NCI-H146 (cell line): ENCODE measurements at regions not wholly inside any gene's neighbourhood (a gene's known extent, or its start where the extent isn't known, plus 50 kb on each side); places are given as distances from the start of the nearest gene placed in this dataset.
"Not testable (repeated sequence)": the region's sequence is repeated elsewhere in the genome, so short reads cannot be mapped to it uniquely, and the experiment has no call there.

Experiments used
- DNase-seq: peaks from one replicate; lab custom pipeline; 2025; lab: John Stamatoyannopoulos, UW

DNA sequence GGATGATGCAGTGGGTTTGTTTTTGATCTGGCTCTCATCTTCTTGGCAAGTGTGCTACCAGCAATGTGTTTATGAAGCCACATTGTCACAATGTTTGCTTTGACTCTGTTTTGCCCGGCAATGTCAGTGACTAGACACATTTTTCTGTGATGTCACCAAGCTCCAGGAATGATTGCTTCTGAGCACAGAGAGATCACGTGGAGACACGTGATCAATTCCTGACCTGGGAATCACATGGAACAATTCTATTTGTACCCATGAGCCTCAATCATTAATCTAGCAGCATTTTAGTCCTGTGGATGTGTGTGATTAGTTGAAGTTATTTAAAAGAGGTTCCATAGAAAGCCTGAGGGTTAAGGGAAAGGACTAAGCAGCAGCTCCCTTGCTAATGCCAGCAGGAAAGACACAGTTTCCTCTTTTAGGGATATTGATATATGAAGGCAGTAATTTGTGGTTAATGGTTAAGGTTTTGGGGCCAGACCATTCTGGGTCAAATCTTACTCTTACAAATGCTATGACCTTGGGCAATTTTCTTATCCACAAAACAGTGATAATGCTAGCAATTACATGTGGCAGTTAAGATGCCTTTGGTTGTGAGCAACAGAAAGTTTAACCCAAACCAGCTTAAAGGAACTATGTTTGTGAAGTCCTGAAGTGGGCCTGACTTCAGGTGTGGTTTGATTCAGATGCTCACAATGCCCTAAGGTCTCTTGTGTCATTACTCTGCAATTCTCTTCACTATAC is 59.0 kb downstream of the FASLG start:
- no peak for DNase-seq

DNA sequence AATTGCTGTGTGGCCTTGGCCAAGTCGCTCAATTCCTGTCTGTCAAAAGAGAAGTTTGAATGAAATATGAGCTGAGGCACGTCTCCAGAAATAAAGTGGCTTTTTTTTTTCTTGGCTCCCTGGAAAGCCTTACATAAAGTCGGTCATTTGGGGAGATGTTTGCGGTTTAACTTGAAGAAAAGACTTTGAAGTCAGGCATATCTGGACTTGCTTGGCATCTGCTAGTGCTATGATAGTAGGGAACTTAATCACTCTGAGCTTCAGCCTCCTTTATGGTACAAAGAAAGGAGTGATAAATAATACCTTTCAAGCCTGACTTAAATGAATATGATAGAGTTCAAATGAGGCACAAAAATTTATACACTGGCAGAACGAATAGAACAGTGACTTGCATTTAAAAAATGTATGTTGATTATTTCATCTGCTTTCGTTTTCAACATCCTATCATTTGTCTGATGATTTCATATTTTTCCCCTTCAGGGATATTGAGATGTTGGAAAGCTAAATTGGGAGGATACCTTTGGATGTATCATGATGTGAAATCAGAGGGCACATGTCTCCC is 60.2 kb downstream of the FASLG start:
- DNase-seq, result no peak

DNA sequence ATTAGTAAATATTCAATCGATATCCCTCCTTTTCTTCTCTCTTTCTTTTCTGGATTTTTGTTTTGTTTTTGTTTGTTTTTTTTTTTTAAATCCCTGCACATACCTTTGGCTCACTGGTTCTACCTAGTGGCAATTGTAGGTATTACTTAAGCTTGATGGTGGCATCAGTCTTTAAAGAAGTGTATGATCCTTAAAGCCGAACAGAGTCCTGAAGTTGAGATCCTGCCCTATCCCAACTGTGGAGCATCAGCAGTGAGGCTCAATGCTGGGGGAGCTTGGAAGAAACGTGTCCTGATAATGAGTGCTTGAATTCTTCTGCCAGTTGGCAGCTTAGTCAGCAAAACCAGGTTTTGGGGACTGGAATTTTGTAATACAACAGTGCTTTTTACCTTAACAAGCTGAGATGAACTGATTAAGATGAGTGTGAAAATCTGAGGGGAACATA is 60.8 kb downstream of the FASLG start:
- DNase-seq, result peak; percentile 6

DNA sequence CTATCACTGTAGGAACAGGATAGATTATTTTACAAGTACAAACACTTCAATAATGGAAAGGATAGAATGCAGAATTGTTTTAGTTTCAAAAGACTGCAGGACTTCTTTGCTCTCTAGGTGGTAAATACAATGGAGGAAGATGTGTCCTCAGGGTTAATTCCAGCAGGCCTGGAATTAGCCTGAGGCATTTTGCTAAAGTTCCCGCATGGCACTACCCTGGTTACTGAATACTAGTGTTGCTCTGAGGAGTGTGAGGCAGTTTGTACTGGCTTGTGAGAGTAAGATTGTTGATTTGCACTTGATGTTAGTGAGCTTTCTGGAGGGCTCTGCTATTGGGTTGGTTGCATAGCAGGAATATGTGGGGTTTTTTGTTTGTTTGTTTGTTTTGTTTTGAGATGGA is 61.4 kb downstream of the FASLG start:
- peak; percentile 25 for DNase-seq

DNA sequence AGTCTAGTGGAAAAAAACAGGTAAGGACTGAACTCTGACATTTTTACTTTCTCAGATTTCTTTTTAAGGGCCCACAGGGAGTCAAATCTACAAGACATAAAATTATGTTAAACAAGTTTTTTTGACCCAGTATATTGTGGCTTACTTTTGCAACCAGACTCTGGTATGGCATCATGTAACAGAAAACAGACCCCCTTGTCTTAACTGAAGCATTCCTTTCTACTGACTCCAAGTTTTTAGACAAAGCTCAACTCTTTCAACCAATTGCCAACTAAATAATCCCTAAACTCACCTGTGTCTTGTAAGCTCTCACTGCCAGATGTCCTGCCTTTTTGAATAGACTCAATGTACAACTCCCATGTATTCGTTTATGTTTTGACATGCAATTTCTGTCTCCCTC is 64.3 kb downstream of the FASLG start:
- no peak for DNase-seq

DNA sequence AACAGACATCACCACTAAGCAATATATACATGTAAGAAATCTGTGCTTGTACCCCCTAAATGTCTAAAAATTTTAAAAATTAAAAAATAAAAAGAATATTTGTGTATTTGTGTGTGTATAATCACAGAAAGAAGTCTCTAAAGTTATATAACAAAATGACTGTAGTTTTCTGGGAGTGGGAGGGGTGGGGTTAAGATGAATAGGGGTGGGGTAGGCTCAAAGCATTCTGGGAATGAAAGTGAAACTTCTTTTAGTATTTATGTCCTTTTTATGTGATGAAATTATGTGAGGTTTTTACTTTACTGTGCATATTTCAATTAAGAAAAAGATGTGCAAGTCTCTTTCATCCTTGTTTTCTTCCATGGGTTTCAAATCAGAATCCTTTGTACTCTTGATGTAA is 65.3 kb downstream of the FASLG start:
- no peak for DNase-seq

DNA sequence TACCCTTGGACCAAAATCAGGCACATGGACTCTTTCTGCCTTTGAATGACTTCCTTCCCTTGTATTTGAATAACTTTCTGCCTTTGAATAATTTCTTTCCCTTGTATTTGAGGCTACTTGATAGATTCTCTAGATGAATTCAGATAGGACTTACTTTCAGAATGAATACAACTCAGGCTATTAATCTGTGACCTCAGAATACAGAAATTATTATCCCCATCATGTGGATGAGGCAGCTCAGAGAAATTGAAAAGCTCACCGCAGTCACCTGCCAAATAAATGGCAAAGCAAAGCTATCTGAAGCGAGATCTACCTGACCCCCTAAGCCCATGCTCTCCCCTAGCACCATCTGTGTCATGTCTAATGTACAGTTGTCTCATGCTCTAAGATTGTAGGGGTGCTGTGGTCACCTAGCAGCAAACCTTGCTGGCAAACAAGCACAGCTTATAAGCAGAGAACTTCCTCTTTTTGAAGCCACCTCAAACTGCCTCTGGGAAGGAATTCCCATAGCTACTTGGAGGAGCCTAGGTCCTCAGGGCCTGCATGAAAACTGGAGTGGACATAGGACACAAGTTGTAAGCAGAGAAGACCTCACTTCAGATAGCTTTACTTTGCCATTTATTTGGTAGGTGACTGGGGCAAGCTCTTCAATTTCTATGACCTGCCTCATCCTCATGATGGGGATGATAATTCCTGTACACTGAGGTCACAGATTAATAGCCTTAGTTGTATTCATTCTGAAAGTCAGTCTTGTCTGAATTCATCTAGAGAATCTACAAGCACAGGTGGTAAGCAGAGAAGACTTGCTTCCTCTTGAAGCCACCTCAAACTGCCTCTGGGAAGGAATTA is 66.1 kb downstream of the FASLG start:
- DNase-seq, result no peak

DNA sequence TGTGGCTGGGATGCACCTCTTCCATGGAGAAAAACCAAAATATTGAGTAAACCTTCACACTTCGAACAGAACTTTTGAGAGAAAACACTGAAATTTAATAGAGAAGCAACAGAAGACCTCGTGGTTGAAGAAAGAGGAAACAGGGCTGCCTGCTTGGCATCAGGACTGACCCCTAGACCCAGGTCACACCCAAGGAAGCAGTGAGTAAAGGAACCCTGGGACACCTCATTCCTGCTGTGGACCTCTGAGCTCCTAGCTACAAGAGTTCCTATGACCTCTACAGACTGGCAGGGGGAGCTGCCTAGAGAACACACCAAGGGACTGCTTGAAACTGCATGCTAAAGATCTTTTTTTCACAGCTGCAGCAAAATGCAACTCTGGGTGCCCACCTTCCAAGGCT is 67.8 kb downstream of the FASLG start:
- no peak for DNase-seq

DNA sequence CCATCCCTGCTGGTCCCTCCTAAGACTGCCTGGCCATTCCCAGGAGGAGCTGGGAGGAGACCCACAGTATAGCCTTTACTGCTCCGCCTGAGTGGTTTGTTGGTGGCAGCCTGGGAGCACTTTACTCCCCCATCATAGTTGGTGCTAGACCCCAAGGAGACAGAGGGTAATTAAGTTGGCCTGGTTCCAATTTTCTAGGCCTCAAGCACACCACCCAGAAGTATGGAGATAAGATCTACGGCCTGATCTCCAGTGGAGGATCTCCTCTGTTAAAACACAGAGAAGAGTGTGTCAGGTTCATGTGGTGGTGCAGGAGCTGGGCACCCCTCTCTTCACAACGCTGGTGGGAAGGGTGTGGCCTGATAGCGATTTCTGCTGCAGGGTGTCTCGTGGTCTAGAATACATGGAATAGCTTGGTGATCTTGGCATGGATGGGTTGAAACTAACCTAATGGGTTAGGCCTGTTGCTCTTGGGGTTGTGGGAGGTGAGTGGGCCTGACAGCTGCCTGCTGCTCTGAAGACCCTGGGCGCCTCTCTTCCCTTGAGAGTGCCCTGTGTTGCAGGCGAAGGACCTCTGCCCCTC is 68.5 kb downstream of the FASLG start:
- DNase-seq, result no peak

DNA sequence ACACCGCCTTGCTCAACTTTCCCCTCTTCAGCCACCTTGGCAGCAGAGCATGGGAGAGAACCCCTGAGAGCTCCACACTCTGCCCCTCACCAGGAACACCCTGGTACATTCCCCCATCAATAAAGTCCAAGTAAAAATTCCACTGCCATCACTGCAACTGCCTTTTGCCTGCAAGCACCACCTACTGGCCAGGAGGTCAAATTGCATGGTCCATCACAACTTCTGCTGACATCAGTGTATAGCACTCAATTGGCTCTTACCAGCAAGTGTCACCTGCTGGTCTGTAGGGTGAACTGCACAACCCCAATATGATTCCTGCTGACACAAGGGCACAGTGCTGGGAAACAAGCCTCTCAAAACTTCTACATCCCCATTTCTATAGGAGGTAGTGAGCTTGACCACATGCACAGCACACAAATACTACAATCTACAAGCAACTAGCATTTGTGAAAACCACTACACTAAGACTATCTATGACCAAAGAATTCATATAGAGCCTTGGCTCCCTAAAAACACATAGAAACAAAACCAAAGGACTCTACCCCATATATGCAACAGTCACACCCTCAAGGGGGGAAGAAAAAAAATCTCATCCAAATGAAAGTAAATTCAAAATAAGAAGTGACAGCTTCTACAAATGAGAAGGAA is 69.2 kb downstream of the FASLG start:
- DNase-seq, result peak; percentile 29

DNA sequence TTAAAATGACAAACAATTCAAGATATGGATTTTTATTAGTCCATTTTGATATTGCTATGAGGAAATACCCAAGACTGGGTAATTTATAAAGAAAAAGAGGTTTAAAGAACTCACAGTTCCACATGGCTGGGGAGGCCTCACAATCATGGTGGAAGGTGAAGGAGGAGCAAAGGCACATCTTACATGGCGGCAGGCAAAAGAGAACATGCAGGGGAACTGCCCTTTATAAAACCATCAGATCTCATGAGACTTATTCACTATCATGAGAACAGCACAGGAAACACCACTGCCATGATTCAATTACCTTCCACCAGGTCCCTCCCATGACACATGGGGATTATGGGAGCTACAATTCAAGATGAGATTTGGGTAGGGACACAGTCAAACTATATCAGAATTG is 69.8 kb downstream of the FASLG start:
- DNase-seq, result not testable (repeated sequence)

DNA sequence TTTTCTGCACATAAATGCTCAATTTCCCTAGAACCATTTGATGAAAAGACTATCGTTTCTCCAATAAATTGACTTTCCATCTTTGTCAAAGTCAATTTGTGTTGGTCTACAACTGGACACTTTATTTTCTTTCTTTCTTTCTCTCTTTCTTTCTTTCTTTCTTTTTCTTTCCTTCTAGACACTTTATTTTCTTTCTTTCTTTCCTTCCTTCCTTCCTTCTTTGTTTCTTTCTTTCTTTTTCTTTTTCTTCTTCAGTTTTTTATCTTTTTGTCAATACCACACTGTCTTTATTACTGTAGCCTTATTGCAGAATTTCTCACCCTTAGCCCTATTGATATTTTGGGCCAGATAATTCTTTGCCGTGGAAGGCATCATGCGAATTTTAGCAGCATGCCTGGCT is 73.5 kb downstream of the FASLG start:
- no peak for DNase-seq

DNA sequence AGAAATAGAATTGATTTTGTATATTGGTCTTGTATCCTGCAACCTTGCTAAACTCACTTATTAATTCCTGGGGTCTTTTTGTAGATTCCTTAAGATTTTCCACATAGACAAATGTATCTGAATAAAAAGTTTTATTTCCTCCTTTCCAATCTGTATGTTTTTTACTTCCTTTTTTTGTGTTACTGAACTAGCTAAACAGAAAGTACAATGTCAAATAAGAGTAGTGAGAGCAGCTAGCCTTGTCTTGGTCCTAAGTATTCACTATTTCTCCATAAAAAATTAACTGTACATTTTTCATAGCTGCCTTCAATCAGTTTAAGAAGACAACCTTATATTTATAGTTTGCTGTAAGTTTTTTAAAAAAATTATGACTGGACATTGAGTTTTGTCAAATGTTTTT is 74.9 kb downstream of the FASLG start:
- DNase-seq, result no peak

DNA sequence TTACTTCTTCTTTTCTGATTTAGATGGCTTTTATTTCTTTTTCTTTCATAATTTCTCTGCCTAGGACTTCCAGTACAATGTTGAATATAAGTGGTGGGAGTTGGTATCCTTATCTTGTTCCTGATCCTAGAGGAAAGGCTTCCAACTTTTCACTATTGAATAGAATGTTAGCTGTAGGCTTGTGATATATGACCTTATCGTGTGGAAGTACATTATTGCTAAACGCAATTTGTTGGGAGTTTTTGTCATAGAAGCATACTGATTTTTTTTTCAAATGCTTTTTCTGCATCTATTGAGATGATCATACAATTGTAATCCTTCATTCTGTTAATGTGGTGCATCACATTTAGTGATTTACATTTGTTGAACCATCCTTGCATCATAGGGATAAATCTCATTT is 79.5 kb downstream of the FASLG start:
- no peak for DNase-seq

DNA sequence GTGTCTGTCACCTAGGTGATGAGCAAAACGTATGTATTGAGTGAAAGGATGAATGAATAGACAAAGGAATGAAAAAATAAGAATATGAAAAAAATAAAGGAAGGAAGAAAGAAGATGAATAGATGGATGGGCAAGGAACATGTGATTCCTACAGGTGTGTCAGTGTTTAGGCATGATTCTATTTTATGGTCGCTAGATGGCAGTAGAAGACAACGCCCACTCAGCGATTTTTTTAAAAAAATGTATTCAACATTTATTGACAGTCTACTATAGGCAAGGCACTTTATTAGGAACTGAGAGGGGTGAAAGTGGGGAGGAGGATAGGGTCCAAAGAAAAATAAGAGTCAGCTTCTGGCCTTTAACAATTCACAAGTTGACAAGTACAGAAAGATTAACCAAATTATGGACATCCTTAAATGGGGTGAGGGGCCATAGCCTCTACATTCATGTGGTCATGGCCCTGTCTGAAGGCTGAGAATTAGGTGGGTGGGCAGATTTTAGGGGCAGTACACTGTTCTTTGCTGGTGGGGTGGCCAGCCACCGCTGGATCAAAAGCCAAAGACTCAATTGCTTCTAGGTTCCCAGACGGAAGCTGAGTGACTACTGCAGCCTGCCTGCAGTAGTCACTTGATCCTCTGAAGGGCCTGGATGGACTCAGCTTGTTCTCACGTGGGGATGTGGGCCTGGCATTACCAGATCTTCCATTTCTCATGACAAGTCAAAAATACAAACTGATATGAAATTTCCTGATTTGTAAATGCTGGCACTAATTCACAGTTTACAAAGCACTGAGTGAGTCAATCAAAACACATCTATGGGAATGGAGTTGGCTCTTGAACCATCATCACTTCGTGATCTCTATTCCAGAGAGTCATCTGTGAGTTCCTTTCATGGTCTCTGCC is 83.9 kb downstream of the FASLG start:
- DNase-seq, result peak; percentile 1

DNA sequence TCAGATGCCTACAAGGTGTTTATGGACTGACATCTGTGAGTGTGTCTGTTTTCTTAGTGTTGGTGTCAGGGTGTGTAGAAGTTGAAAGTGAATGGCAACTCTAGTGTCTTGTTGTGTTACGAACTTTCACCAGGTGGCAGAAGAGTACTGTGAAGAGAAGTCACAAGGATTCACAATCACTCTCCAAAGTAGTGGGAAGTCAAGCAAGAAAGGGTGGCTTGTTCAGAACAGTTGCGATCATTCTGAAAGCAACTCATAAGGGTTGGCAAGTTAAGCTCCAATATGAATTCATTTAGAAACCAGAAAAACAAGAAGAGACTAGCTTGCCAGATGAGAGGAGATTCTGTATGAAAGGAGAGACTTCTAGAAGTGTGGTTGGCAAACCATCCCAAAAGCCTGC is 86.1 kb downstream of the FASLG start:
- peak; percentile 2 for DNase-seq

DNA sequence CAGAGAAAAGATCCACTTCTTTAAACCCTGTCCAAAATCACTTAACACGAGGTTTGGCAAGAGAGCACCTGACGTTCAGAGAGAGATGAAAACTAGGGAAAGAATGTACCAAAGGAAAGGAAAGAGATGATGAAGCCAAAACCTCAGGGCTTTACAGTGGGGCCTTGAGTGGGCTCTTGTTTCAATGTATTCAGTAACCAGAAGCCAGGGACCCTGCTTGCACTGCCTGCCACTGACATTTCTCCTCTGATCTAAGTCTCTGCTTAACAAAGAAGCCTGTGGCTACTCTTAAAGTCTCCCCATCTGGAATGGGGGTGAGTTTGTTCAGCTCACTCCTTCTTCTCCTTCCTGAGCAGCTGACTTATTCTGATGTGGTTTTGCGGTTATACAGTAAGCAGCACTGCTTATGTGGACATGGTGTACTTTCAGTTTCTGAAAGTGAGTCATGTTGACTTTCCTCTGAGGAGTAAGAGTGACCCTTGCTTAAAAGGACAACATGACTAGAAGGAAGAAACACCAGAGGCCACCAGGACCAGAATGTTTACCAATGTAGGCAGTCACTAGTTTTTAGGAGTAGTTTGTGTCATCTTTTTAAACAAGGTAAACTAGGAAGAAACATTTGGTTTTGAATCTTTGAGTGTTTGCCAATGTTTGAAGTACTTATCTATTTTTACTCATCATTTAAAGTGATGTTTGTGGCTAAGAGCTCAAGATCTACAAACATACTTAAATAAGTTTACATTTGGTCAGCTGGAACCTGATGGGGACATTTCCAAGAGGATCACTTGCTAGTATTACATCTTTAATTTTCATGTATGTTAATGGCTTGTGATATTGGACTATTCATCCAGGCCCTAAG is 87.4 kb downstream of the FASLG start:
- no peak for DNase-seq

DNA sequence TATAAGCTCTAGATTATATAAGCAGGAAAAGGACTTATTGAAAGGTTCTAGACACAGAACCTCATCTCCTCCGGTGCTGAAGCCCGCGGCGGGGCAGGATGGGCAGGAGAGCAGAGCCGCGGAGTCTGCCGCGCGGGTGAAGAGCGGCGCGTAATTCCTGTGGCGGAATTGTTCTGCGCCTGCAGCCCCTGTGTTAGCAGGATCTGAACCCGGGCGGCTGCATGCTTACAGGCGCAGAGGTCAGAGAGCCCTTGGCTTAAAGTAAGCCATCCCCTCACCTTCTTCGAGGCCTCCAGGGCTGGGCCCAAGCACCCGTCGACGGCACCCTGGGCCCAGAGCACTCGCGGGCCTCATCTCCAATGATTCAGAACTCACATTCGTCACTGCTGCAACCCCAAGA is 89.3 kb downstream of the FASLG start:
- DNase-seq, result no peak

DNA sequence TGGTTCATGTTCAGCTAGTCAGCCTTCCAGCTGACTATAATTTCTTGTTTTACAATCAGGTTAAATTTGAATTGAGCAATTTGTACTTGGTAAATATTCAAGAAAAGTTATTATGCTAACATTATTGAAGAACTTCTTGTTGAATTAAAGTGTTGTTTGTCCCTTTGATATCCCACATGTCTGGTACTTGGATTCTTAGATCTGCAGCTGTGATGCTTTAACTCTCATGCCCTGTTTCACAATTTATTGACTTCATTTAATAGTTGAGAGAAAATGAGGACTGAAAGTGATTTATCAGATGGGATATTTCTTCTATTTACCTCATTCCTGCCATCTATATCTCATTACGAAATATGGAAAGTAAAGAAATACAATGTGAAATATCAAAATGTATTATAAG is 92.8 kb downstream of the FASLG start:
- DNase-seq, result no peak

DNA sequence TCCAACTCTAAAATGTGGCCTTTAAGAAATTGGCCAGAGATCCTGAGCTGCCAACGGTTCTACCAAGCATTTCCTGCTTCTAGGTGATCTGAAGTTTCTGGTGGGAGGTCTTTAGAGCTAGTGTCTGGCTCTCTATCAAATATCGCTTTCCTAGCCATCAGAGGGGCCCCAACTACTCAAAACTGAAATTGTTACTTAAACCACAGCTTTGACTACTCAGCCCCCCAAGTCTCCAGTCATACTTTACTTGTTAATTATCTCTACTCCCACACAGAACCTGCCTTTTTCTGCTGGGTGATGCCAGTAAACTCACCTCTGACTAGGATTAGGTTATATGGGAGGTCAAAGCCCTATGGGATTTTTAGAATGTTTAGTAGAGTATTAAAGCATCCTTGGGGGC is 95.1 kb downstream of the FASLG start:
- DNase-seq, result no peak
